NB4 (cell line): ENCODE measurements at regions not wholly inside any gene's neighbourhood (a gene's known extent, or its start where the extent isn't known, plus 50 kb on each side); places are given as distances from the start of the nearest gene placed in this dataset.

ENCODE experiments used
- CTCF ChIP-seq: IDR thresholded peaks from one replicate; pipeline ENCODE4 v1.5.1; 2012; ENCODE audit warnings: low read depth, low read length
- POLR2A ChIP-seq: IDR thresholded peaks from 2 replicates; pipeline ENCODE4 v1.6.1; 2011; ENCODE audit warnings: mild to moderate bottlenecking; ENCODE audit not compliant: insufficient read length; ENCODE audit errors: extremely low read depth
- TF ChIP-seq, protein P1 (sequence below): IDR thresholded peaks from 2 replicates; pipeline ENCODE4 v1.6.1; 2011; ENCODE audit warnings: low read depth, low read length

DNA sequence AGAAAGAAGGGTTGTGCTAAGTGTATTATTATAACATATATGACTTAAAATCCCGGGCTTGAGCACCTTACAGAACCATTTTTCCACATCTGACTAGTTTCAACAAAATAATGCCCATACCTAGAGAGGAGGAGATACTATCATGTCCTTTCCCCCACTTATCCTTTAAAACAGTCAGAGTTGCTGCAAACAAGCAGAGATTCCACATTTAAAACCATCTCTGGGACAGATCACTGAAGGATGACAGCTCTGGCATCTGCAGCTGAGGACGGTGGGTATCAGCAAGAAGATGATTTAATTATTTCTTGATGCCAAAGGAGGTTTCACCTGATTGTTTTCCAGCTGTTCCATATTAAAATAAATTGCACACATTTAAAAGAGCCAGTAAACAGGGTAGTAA, 328.0 kb upstream of the TMTC1 start:
- TF ChIP-seq POLR2A = no peak
- TF ChIP-seq CTCF = no peak
- TF ChIP-seq, protein P1, sequence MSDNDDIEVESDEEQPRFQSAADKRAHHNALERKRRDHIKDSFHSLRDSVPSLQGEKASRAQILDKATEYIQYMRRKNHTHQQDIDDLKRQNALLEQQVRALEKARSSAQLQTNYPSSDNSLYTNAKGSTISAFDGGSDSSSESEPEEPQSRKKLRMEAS = no peak
